Hematopoietic multipotent progenitor cell treated with erythropoietin and hydrocortisone succinate and interleukin-3 and kit ligand, for 4 days (in vitro differentiated cells): ENCODE measurements at regions not wholly inside any gene's neighbourhood (a gene's known extent, or its start where the extent isn't known, plus 50 kb on each side); places are given as distances from the start of the nearest gene placed in this dataset.
"Not testable (repeated sequence)": the region's sequence is repeated elsewhere in the genome, so short reads cannot be mapped to it uniquely, and the experiment has no call there.

Experiments used
- DNase-seq: peaks from one replicate; pipeline ENCODE4 v3.0.0-alpha.2; 2015

DNA sequence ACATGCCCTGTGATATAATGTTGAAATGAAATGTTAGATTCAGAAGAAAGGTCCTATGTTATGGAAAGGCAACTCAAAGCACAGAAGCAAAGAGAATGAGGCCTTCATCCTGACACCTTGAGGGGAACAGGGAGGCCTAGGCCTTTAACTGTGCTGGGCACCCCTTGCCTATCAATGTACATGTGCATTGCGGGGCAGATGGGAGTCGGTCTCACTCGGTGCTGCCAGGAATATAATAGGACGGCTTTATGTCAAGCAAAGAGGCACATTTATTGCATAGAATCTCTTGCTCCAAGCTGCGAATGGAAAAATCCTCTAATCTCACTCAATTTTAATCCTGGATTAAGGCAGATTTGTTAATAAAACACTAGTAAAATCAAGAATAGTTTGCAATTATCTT lies 301.0 kb upstream of the SOX14 start:
- no peak for DNase-seq

DNA sequence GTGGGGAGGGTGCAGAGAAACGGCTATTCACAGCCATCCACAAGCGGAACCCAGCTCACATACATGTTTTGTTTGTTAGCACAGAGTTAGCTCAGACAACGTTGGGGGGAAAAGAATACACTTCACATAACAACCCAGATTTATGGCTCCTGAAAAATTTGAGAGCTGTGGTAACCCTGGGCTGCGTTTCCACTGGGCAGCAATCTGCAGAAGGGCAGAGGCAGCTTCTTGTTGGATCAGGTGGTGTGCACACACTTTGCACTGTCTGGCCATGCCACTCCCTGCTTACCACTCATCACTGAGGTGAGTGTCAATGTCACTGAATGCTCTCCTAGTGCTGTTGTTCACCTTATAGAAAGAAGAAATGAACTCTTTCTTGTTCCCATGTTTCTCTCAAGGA lies 299.8 kb upstream of the SOX14 start:
- DNase-seq = no peak

DNA sequence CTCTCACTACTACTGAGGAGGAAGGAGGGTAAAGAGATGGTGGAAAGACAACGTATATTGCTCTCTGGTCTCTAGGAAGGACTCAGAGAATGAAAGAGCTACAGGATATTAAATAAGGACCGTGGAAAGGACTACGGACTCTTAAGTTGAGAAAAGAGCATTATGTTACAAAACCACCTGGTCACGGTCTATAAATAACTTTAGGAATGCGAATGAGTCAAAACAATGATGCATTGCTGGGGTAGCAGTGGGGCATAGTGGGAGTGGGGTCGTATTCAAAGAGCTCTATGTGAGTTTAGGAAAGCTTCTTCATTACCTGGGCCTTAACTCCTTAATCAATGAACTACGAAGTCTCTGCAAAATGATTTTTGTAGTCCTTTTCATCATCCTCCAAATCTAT lies 295.7 kb upstream of the SOX14 start:
- no peak for DNase-seq

DNA sequence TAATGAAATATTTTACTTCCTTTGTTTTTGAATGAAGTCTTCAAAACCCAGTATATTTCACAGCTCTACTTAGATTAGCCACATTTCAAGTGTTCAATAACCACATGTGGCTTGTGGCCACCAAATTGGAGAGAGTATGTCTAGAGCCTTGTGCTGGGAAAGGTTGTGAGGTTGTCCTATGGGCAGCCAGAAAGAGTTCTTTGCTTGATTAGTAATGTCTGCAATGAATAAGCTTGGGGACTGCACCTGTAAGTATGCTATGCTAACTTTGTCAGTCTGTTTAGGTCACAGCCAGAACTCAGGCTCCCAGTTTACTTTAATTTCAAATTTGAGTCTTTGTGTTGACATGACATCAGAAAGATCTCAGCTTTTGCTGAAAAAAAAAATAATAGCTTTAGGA lies 294.9 kb upstream of the SOX14 start:
- no peak for DNase-seq

DNA sequence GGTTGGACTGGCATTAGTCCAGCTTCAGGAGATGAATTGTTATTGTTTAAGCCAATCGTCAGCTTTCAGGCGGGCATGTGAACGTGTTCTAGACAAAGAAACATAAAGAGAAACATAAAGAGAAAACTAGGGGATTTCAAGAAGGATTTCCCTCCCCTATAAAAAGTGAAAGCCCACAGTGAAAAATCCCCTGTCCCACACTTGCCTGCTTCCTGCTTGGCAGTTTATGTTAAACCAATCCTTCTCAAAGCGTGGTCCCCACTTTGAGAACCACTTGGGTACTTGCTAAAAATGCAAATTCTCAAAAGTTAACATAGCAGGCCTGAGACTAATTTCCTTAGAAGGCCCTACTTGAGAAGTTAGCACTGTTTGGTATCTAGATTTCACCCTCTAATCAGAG lies 293.0 kb upstream of the SOX14 start:
- DNase-seq = no peak

DNA sequence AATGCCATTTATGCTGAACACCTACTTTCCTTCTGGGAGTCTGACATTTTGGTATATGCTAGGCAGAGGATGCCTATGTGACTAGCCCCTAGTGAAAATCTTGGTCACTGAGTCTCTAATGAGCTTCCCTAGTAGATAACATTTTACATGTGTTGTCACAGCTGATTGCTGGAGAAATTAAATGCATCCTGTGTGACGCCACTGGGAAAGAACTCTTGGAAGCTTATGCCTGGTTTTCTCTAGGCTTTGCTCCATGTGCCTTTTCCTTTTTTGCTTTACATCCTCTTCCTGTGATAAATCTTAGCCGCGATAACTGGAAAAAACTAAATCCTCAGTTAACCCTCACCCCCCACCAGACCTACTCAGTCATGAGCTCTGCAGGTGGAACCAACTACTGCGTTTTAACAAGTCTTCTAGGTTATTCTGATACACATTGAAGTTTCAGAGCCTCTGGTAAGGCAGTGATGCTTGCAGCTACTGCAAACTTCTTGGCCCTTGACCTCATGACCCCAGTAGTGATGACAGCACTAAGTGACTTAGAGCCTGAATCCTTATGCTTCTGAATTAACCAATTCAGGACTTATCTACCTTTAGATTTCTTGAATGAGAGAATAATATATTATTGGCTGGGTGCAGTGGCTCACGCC lies 292.4 kb upstream of the SOX14 start:
- DNase-seq = no peak

DNA sequence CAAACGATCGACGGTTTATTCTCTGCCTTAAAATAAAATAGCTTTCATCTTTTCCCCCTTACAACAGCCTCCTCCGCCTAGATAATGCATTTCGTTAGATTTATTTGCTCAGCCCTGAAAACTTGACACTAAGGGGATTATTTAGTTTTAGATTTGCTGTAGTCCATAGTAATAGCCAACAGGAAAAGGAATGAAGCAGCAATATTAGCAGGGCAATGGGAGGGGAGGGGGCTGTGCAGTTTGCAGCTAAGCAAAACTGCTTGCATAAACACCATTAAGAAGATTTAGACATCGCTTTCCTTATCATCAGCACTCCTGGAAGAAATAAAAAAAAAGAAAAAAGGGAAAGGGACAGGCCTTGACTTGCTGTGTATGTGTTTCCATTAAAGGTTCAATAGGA lies 286.5 kb upstream of the SOX14 start:
- DNase-seq = no peak

DNA sequence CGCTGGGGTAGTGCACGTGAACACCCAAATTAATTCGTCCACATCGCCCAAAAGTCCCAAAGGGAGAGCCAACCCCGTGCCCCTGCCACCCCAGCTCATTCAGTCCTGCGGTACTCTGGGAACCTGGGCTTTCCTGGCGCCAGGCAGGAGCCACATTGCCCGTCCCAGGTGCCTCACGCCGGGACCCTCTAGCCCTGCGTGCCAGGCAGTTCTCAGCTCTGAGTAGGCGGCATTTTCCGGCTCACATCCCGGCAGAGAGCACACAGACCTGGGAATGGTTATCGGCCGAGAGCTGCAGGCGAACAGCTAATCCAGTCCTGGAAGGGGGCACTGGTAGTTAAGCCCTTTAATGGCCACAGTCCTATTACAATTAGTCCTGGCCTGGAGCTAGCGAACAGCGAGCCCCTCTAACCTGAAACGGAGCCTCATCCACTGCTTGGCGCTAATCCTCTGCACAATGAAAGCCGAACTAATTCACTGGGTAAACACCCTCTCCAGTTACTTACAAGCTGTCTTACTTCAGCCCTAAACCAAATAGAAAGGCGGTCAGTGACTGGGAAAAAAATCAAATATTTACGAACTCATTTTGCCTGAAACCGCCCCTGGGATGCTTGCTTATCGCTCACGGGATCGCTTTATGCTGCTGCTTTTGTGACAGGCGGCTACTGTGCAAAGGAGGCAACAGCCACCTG lies 254.6 kb upstream of the SOX14 start:
- DNase-seq = no peak

DNA sequence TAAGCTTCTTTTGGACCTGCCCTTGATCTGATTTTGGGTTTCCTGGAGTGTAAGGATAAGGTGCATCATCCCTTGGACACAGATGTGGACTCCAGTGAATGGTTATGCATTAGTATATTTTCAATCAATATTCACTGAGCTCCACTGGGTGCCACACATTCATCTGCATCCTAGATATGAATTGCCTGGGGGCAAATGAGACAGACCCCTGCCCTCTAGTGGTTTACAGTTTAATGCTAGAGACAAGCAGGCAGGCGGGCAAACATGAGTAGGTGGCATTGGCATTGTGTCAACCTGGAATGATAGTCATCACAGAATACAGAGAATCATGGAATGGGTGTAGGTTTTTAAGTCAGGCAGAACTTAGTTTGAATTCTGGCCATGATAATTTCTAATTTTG lies 252.5 kb upstream of the SOX14 start:
- DNase-seq = no peak

DNA sequence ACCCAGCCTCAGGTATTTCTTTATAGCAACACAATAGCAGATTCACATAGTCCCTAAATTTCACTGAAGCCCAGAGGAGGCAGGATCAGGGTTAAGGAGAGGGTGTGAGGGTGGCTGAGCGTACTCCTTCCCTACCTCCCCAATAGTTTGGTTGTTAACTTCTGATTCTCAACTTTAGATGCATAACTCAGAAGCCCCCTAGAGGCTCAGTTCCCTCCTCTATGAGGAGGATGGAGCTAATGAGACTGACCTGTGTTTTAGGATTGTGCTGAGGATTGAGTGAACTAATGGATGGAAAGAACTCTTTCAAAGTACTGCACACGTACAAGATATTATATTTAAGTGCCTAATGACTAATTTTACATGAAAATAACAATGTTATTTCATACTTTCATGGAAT lies 249.3 kb upstream of the SOX14 start:
- no peak for DNase-seq

DNA sequence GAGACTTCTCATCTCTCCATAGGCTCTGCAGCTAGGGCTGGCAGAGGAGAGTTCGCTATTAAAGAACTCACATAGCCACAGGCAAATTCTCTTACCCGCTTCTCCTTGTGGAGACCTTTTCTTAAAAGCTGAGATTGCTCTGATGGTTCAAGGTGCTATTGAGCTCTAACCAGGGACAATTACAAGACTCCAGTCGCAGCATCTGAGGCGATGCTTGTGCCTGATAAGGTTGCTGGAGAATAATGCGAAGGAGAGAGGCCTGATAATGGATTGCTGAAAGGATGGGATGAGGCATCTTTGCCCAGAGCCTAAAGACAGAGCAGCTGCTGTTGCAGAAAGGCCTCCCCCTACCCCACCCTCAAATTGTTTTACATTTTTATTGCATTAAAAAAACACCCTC lies 244.5 kb upstream of the SOX14 start:
- DNase-seq = no peak

DNA sequence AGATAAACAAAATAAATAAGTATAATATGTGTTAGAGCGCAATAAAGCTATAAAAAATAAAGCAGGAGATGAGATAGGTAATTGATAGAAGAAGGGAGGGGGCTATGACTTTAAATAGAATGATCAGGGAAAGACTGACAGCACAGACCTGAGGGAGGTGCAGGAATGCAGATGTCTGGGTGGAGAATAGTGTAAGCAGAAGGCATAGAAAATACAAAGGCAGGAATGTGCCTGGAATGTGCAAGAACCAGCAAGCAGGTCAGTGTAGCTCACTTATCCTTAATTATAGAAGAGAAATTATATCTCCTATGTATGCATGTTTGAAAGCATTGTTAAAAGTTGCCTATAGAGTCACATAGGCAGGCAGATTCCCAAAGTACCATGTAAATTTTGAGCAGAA lies 239.4 kb upstream of the SOX14 start:
- no peak for DNase-seq

DNA sequence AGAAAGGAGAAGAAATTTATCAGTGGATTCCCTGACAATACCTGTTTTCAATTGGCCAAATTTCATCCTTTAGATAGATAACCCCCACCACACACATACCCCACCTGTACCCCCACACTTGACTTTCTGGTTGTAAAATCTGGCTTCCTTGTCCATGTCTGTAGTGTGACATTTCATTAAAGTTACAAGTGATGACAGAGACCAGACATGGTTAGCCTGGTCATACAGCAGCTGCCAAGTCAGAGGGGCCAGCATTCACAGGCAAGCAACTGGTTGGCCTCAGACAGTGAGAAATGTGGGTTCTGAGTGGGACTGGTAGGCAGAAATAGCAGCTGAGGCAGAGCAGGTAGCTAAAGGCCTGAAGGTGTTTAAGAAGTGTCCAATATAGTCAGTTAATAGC lies 238.6 kb upstream of the SOX14 start:
- DNase-seq = no peak

DNA sequence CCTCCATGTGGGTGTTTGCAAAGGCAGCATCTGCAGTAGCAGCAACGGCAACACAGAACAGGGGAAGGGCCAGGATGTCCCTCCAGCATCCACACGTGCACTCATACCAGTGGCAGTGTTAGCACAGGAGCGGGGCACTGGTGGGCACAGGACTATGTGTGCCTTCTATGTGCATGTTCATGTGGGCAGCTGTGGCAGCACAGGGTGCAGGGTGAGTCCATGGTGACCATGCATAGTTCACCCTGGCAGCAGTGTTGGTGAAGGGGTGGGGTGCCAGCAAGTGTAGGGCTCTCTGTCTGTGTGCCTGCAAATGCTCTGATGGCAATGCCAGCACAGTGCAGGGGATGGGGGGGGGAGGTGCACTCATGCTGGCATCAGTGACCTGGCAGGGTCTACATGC lies 222.1 kb upstream of the SOX14 start:
- no peak for DNase-seq

DNA sequence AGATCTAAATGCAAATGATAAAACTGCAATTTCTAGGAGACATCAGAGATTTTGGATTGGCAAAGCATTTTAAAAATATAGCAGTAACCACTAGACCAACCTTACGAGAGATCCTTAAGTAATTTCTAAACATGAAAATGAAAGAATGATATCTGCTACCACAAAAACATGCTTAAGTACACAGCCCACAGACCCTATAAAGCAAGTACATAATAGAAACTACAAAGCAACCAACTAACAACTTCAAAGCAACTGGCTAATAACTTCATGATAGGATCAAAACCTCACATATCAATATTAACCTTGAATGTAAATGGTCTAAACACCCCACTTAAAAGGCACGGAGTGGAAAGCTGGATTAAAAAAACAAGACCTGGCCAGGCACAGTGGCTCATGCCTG lies 209.9 kb upstream of the SOX14 start:
- DNase-seq = no peak

DNA sequence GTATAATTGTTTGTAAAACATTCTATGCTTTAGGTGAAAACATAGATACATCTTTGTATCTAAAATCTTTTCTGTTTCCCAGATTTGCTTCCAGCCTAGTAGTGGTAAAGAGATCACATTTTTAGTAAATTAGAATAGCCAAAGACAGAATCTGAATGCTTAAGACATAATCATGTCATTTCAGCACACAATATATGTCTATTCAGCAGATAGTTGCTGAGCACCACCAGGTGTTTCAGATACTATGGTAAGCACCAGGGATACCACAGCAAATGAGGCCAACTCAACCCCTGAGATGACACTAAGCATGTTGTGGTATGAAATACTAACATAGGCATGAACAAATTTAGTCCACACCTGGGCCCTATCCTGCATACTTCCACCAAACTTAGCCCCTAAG lies 195.2 kb upstream of the SOX14 start:
- no peak for DNase-seq

DNA sequence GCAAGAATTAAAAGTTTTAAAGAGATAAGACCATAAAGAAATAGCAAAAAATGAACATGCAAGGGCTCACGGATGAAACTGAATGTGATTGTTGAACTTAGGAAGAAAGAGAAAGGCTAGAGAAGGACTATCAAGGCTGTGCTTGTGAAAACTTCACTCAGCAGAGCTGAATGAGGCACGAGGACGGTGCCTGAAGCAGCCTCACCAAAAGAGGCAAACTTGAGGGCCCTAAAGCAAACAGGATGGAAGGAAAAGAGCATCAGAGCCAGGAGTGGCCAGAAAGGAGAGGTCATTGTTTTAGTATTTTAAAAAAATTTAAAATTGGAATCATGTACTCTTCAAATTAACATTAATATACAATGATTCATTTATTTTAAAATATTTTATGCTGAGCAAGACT lies 191.2 kb upstream of the SOX14 start:
- no peak for DNase-seq

DNA sequence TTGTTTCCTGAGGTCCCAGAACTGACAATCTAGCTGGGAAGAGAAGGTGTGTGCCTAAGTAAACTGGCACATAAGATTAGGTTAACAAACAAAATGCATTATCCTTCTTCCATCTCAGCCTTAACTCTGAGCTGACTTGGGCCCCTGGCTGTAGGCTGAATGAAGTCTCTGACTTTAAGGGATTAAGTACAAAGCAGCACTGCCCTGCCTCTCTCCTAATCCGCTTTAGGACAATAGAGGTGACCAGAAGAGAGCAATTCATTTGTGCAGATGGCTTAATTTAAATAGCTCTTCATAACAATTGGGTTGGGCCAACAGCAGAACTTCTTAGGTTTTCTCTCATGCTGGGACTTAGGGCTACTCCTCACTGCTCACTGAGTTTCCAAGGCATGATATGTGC lies 181.6 kb upstream of the SOX14 start:
- no peak for DNase-seq

DNA sequence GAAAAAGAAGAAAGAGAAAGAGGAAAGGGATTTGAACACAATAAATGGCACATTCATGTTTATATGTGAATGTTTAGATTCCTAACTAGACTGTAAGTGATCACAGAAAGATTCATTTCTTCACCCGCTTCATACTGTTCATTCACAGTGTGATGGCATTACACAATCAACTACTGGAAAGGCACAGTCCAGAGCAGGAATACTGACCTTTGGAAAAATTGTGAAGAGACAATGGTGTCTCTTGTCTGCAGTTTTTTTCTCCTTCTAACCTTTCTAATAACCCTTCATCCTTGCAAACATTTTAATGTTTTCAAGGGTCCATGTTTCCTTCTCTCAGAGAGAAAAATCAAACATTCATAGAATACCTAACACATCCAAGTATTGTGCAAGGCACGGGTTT lies 180.9 kb upstream of the SOX14 start:
- DNase-seq = no peak

DNA sequence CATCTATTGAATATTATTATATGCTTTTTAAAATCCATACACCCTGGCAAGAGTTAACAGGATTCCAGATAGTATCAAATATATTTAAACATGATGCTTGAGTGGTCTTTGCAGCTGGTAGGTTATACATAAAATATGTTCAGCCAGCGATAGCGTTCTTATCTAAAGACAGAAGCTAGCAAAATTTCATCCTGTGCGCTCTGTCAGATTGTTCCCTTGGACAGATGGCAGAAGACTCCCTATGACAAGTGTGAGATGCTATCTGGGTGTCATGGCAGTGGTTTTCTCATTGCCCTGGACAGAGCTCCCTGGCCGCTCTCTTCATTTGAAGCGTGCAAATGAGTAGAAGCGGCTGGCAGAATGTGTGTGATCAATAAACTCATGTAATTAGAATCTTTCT lies 175.2 kb upstream of the SOX14 start:
- DNase-seq = no peak

DNA sequence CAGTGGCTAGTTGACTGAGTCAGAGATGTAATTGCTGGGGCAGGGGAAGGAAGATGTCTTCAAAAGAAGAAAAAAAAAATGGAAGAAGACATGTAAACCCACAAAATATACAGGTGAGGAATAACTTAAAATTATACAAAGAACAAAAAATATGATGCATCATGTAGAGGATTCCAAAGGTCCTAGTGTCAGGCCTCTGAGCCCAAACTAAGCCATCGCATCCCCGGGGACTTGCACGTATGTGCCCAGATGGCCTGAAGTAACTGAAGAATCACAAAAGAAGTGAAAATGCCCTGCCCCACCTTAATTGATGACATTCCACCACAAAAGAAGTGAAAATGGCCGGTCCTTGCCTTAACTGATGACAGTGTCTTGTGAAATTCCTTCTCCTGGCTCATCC lies 168.7 kb upstream of the SOX14 start:
- DNase-seq = not testable (repeated sequence)

DNA sequence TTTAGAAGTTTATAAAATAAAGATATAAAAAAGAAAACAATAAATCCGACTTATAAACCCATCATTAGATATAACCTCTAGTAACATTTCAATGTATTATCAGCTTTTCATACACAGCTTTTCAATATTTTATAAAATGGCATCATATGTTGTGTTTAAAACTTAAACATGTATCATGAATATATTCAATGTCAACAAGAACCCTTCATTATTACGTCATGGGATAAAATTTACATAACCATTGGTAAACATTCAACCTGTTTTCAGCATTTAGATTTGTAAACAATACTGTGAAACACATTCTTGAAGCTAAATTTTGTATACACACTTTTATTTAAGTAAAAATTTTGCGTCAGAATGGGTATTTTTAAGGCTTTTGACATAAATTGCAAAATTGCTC lies 153.4 kb upstream of the SOX14 start:
- no peak for DNase-seq

DNA sequence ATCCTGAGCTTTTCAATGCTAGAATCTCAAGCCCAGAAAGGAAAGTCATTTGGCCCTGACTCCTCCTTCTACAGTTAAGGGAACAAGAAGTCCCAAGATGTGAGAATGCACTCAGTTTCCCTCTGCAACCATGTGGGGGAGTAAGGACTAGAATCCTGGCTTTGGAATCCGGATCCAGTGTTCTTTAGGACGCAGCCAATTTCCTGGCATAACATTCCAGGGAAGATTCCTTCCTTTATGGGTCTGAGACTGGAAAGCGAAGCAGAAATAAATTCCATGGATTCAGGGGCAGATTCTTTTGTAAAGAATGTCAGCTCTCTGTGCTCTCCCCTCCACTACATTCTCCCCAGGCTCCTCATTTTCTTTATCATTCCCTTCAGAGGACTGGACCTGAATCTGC lies 151.8 kb upstream of the SOX14 start:
- DNase-seq = no peak

DNA sequence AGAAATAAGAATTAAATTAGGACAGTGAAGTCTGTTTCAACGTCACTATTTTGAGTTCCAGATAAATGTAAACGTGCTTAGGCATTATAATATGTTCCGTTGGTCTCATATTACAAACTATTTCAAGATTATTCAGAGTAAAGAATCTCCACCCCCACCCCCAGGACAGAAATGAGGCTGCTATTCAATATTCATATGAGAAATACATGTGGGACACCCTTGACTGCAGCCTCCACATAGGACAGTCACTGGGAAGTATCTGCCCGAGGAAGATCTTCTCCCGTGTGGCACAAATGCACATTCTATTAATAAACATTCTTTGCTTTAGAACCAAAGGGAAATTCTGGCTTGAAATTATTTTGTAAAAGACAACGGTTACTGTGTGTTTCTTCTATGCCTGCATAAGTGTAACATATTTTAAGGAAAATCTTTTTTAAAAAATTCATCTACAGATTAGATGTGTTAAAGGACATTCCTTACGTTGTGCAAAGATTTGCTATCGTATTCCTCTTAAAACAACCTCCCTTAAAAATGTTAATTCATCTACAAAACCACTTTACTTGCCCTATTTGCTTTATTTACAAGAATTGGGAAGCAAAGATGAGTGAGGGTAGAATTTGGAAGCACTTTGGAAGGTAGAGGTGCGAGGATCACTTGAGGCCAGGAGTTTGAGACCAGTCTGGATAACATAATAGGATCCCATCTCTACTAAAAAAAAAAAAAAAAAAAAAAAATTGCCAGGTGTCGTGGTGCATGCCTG lies 148.3 kb upstream of the SOX14 start:
- DNase-seq = no peak
